ENCODE measurements at regions not wholly inside any gene's neighbourhood (a gene's known extent, or its start where the extent isn't known, plus 50 kb on each side); places are given as distances from the start of the nearest gene placed in this dataset.

DNA sequence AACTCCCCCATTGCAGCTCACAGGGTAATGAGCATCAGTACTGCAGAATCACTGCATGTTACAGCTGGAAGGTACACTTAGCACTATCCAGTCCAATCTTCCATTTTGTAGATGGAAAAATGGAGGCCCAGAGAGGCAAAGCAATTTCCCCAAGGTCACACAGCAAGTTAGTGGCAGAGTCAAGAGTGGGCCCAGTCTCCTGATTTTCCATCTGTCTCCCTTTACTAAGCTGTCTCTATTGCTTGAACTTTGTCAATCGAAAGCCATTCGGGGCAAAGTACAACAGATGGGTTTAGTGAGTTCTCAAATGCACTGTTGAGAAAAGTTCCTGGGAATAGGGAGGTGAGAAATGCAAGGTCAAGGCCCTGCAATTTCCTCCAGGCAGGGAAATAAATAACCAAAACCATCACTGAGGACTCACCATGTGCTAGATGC is 50.4 kb upstream of the IFFO2 start:
- Histone ChIP-seq H3K36me3 (ENCODE audit: insufficient read depth, low read length) (no peaks in the 10 kb centered on the region), H3K9me3 (ENCODE audit: control insufficient read depth in 1 of 2, low read length in 2 of 2) (no peaks in the 10 kb centered on the region), H3K27me3 (ENCODE audit: insufficient read depth, low read length) (no peaks in the 10 kb centered on the region), H3K4me3 (ENCODE audit: low read length in 2 of 2) (no peak overlapping the region), H3K4me1 (ENCODE audit: insufficient read depth, low read length) (peaks cover 18% of the 10 kb centered on the region), H3K27ac (ENCODE audit: low read depth, low read length) (no peak overlapping the region)
- ChIA-PET POLR2A (ENCODE audit: partially characterized antibody) (no interaction called here), CTCF (ENCODE audit: partially characterized antibody) (no interaction called here)
- Mint-ChIP-seq H3K9me3 (peaks cover 0 to 16% (median 5%) of the 10 kb centered on the region in 8 donors), H3K27me3 (peaks cover 0 to 1% of the 10 kb centered on the region in 2 donors), H3K4me1 (peaks cover 15 to 21% (median 18%) of the 10 kb centered on the region in 4 donors), H3K4me3 (no peak overlapping the region), H3K27ac (no peak overlapping the region), H3K36me3 (no peaks in the 10 kb centered on the region)
- DNase-seq: no peak
- intact Hi-C loops (cut with micrococcal nuclease): no loop called here
